Germinal center (tissue), 1 donor: ENCODE measurements at regions not wholly inside any gene's neighbourhood (a gene's known extent, or its start where the extent isn't known, plus 50 kb on each side); places are given as distances from the start of the nearest gene placed in this dataset.
"Not testable (repeated sequence)": the region's sequence is repeated elsewhere in the genome, so short reads cannot be mapped to it uniquely, and the experiment has no call there.

Experiments
- DNase-seq: peaks from one replicate; pipeline ENCODE4 v3.0.0; 2012; ENCODE audit warnings: mixed read lengths, low spot score

GRCh38 chr12:63508543-63508942, 159.8 kb downstream of the DPY19L2 start:
- no peak for DNase-seq

- DNase-seq: no peak
Observed at GRCh38 chr12:63499567-63499966, 168.7 kb downstream of the DPY19L2 start.

GRCh38 chr12:63498239-63498638, 170.1 kb downstream of the DPY19L2 start:
- no peak for DNase-seq

GRCh38 chr12:63496654-63497053, 171.6 kb downstream of the DPY19L2 start:
- DNase-seq: no peak

GRCh38 chr12:63495974-63496373, 172.3 kb downstream of the DPY19L2 start:
- no peak for DNase-seq

- not testable (repeated sequence) for DNase-seq
Observed at GRCh38 chr12:63493357-63493756, 174.9 kb downstream of the DPY19L2 start.

- DNase-seq: no peak
Observed at GRCh38 chr12:63480186-63480585, 188.1 kb downstream of the DPY19L2 start.

GRCh38 chr12:63470161-63470560, 198.1 kb downstream of the DPY19L2 start:
- DNase-seq: no peak

- no peak for DNase-seq
Observed at GRCh38 chr12:63467951-63468350, 200.3 kb downstream of the DPY19L2 start.

- DNase-seq: no peak
Observed at GRCh38 chr12:63457857-63458256, 210.4 kb downstream of the DPY19L2 start.

GRCh38 chr12:63457428-63457827, 210.9 kb downstream of the DPY19L2 start:
- DNase-seq: no peak

- no peak for DNase-seq
Observed at GRCh38 chr12:63450816-63451215, 217.5 kb downstream of the DPY19L2 start.

GRCh38 chr12:63450334-63450733, 218.0 kb downstream of the DPY19L2 start:
- DNase-seq: no peak

GRCh38 chr12:63445224-63445880, 222.9 kb downstream of the DPY19L2 start:
- DNase-seq: no peak

GRCh38 chr12:63440048-63440447, 228.2 kb downstream of the DPY19L2 start:
- DNase-seq: no peak

- not testable (repeated sequence) for DNase-seq
Observed at GRCh38 chr12:63434384-63434783, 233.9 kb downstream of the DPY19L2 start.

- not testable (repeated sequence) for DNase-seq
Observed at GRCh38 chr12:63427969-63428368, 240.3 kb downstream of the DPY19L2 start.

GRCh38 chr12:63427029-63427428, 241.3 kb downstream of the DPY19L2 start:
- DNase-seq: not testable (repeated sequence)

GRCh38 chr12:63424671-63425070, 243.6 kb downstream of the DPY19L2 start:
- no peak for DNase-seq

- DNase-seq: no peak
Observed at GRCh38 chr12:63423839-63424238, 244.5 kb downstream of the DPY19L2 start.

- peak; percentile 47 for DNase-seq
Observed at GRCh38 chr12:63420206-63420644, 248.1 kb downstream of the DPY19L2 start.

- no peak for DNase-seq
Observed at GRCh38 chr12:63419154-63419553, 249.1 kb downstream of the DPY19L2 start.

- DNase-seq: no peak
Observed at GRCh38 chr12:63416788-63417187, 251.5 kb downstream of the DPY19L2 start.

- no peak for DNase-seq
Observed at GRCh38 chr12:63415357-63415756, 252.9 kb downstream of the DPY19L2 start.
